ENCODE measurements at regions not wholly inside any gene's neighbourhood (a gene's known extent, or its start where the extent isn't known, plus 50 kb on each side); places are given as distances from the start of the nearest gene placed in this dataset.

DNA sequence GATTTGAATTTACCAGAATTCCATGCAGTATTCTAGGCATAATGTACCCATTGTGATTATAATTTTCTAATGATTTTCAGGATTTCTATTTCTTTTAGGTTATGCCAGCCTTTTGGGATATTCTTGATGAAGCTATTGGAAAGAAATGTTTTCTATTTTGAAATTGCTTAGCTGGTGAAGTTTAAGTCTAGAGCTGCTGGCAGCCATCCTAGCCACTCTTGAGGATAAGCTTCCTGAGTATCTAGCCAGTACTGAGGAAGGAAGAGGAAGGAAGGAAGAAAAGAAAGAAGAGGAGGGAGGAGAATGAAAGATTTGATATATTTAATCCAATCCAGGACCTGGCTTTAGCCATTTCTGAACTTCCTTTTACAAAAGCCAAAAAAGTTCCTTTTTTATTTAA lies 142.1 kb upstream of the DAB2 start:
- H3K27ac ChIP-seq: no peak overlapping the region
- H3K27me3 ChIP-seq: no peaks in the 10 kb centered on the region
- TF ChIP-seq, protein P1, sequence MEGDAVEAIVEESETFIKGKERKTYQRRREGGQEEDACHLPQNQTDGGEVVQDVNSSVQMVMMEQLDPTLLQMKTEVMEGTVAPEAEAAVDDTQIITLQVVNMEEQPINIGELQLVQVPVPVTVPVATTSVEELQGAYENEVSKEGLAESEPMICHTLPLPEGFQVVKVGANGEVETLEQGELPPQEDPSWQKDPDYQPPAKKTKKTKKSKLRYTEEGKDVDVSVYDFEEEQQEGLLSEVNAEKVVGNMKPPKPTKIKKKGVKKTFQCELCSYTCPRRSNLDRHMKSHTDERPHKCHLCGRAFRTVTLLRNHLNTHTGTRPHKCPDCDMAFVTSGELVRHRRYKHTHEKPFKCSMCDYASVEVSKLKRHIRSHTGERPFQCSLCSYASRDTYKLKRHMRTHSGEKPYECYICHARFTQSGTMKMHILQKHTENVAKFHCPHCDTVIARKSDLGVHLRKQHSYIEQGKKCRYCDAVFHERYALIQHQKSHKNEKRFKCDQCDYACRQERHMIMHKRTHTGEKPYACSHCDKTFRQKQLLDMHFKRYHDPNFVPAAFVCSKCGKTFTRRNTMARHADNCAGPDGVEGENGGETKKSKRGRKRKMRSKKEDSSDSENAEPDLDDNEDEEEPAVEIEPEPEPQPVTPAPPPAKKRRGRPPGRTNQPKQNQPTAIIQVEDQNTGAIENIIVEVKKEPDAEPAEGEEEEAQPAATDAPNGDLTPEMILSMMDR (IDR thresholded peaks at IDR 0.05): no peak
- TF ChIP-seq POLR2A (IDR thresholded peaks at IDR 0.05): no peak
- H3K9me3 ChIP-seq: no peaks in the 10 kb centered on the region
- no peaks in the 10 kb centered on the region for H3K36me3 ChIP-seq
- DNase-seq (no peak), ATAC-seq (no peak)
- H3K4me1 ChIP-seq: peaks cover 0 to 8% (median 0%) of the 10 kb centered on the region in 12 donors
- intact Hi-C loops (cut with DNase I): loop anchor here in 1 of 10 donors (10.0 kb wide), 1 partner anchor 352 kb away; the partner anchor contains the start of gene FYB1
- H3K4me3 ChIP-seq: no peak overlapping the region

- 90 to 93% (median 93%) methylated on average over 3 of the region's 3 CpGs for WGBS, 4 donors
Observed at GRCh38 chr5:39566029-39566428, 141.2 kb upstream of the DAB2 start.

DNA sequence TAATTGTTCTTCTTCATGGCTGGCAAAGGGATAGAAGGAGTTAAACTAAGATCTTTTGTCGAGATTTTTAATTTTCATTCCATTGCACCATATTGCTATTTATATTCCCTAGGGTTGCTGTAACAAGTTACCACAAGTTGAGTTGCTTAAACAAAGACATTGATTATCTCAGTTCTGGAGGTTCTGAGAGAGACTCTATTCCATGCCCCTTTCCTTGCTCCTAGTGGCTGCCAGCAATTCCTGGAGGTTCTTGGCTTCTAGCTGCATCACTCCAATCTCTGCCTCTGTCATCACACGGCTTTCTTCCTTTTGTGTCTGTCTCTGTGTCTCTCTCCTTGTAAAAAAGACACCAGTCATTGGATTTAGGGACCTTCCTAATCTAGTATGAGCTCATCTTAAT lies 136.6 kb upstream of the DAB2 start:
- ATAC-seq: no peak
- Histone ChIP-seq H3K36me3 (no peaks in the 10 kb centered on the region), H3K27ac (no peak overlapping the region), H3K9me3 (no peaks in the 10 kb centered on the region), H3K4me3 (no peak overlapping the region), H3K27me3 (no peaks in the 10 kb centered on the region), H3K4me1 (no peaks in the 10 kb centered on the region)
- intact Hi-C loops (cut with DNase I): loop anchor here in 1 of 10 donors (10.0 kb wide), 1 partner anchor 347 kb away; the partner anchor contains the start of gene FYB1
- TF ChIP-seq, protein P1 (IDR thresholded peaks at IDR 0.05): no peak
- TF ChIP-seq POLR2A (IDR thresholded peaks at IDR 0.05): no peak
- DNase-seq: no peak
- 30 to 63% (median 39%) methylated on average over 2 of the region's 2 CpGs for WGBS, 4 donors

More at GRCh38 chr5:39566029-39566428, 141.2 kb upstream of the DAB2 start:
- no peak overlapping the region for H3K27ac ChIP-seq
- peaks cover 0 to 8% (median 0%) of the 10 kb centered on the region in 12 donors for H3K4me1 ChIP-seq
- H3K9me3 ChIP-seq: no peaks in the 10 kb centered on the region
- H3K36me3 ChIP-seq: no peaks in the 10 kb centered on the region
- intact Hi-C loops (cut with DNase I): loop anchor here in 1 of 10 donors (10.0 kb wide), 1 partner anchor 351 kb away; the partner anchor contains the start of gene FYB1
- DNase-seq (no peak), ATAC-seq (no peak)
- no peak overlapping the region for H3K4me3 ChIP-seq
- H3K27me3 ChIP-seq: no peaks in the 10 kb centered on the region
- TF ChIP-seq, protein P1 (IDR thresholded peaks at IDR 0.05): no peak
- TF ChIP-seq POLR2A (IDR thresholded peaks at IDR 0.05): no peak

GRCh38 chr5:39560726-39561125 lies 135.9 kb upstream of the DAB2 start:
- no peak overlapping the region for H3K4me3 ChIP-seq
- H3K4me1 ChIP-seq: no peaks in the 10 kb centered on the region
- WGBS, 4 donors: 80 to 93% (median 91%) methylated on average over 2 of the region's 2 CpGs
- H3K36me3 ChIP-seq: no peaks in the 10 kb centered on the region
- no peak for TF ChIP-seq POLR2A (IDR thresholded peaks at IDR 0.05)
- TF ChIP-seq, protein P1 (IDR thresholded peaks at IDR 0.05): no peak
- DNase-seq: no peak
- no peaks in the 10 kb centered on the region for H3K27me3 ChIP-seq
- H3K27ac ChIP-seq: no peak overlapping the region
- intact Hi-C loops (cut with DNase I): loop anchor here in 1 of 10 donors (10.0 kb wide), 1 partner anchor 346 kb away; the partner anchor contains the start of gene FYB1
- no peak for ATAC-seq
- H3K9me3 ChIP-seq: no peaks in the 10 kb centered on the region

All from heart left ventricle (tissue), 16 donors.